Lower lobe of right lung (tissue), 2 donors: ENCODE measurements at regions not wholly inside any gene's neighbourhood (a gene's known extent, or its start where the extent isn't known, plus 50 kb on each side); places are given as distances from the start of the nearest gene placed in this dataset.

Experiments
- ATAC-seq, 2 donors: fragments of 200-7000 bp; cut with Tn5 transposase; one replicate each; pipeline ENCODE4 v1.9.1; 2020 to 2022; ENCODE audit warnings: mild to moderate bottlenecking in 2 of 2, moderate library complexity in 2 of 2
- DNase-seq: peaks from one replicate; pipeline ENCODE4 v3.0.0-alpha.2; 2020
- H3K27ac ChIP-seq: fragments of 200-600 bp; one replicate; pipeline ENCODE4 v1.8.0; 2022
- H3K27me3 ChIP-seq: fragments of 200-600 bp; one replicate; pipeline ENCODE4 v1.8.0; 2022; ENCODE audit warnings: low read depth
- H3K36me3 ChIP-seq: fragments of 200-600 bp; one replicate; pipeline ENCODE4 v1.8.0; 2022; ENCODE audit warnings: mild to moderate bottlenecking
- H3K4me1 ChIP-seq: fragments of 200-600 bp; one replicate; pipeline ENCODE4 v1.8.0; 2022
- H3K4me3 ChIP-seq: fragments of 200-600 bp; one replicate; pipeline ENCODE4 v1.8.0; 2022; ENCODE audit warnings: mild to moderate bottlenecking
- H3K9me3 ChIP-seq: fragments of 200-600 bp; one replicate; pipeline ENCODE4 v1.8.0; 2022
- CTCF ChIP-seq: fragments of 200-600 bp; IDR thresholded peaks from one replicate; pipeline ENCODE4 v1.8.0; 2022; ENCODE audit warnings: antibody characterized with exemption, mild to moderate bottlenecking
- intact Hi-C: fragments of 100-400 bp; cut with DNase I; formaldehyde crosslinking; loops from one replicate; pipeline ENCODE4 v1.11.0; 2022
- donor health status: DM: no; HTN: yes; CAD: no; lungs with severe emphysema.

- H3K27ac ChIP-seq: no peak overlapping the region
- peaks cover 10% of the 10 kb centered on the region for H3K27me3 ChIP-seq
- H3K9me3 ChIP-seq: no peaks in the 10 kb centered on the region
- intact Hi-C loops: no loop called here
- no peak overlapping the region for H3K4me3 ChIP-seq
- ATAC-seq: no peak
- no peak for DNase-seq
- no peak for TF ChIP-seq CTCF
- no peaks in the 10 kb centered on the region for H3K4me1 ChIP-seq
- H3K36me3 ChIP-seq: no peaks in the 10 kb centered on the region
Measured at GRCh38 chr11:119889728-119890280, 160.8 kb upstream of the NECTIN1 start.

GRCh38 chr11:119889111-119889510, 160.1 kb upstream of the NECTIN1 start:
- H3K27me3 ChIP-seq: peaks cover 10% of the 10 kb centered on the region
- no peak overlapping the region for H3K4me3 ChIP-seq
- TF ChIP-seq CTCF: no peak
- no peak for ATAC-seq
- DNase-seq: no peak
- H3K36me3 ChIP-seq: no peaks in the 10 kb centered on the region
- no peak overlapping the region for H3K27ac ChIP-seq
- intact Hi-C loops: no loop called here
- no peaks in the 10 kb centered on the region for H3K4me1 ChIP-seq
- no peaks in the 10 kb centered on the region for H3K9me3 ChIP-seq

GRCh38 chr11:119888119-119888518, 159.1 kb upstream of the NECTIN1 start:
- no peak for ATAC-seq
- no peak overlapping the region for H3K4me3 ChIP-seq
- intact Hi-C loops: no loop called here

GRCh38 chr11:119886667-119887230, 157.7 kb upstream of the NECTIN1 start:
- TF ChIP-seq CTCF: no peak
- Histone ChIP-seq H3K27me3 (peaks cover 10% of the 10 kb centered on the region), H3K36me3 (no peaks in the 10 kb centered on the region), H3K4me1 (no peaks in the 10 kb centered on the region), H3K27ac (no peak overlapping the region), H3K4me3 (no peak overlapping the region), H3K9me3 (no peaks in the 10 kb centered on the region)
- DNase-seq (no peak), ATAC-seq (no peak)
- intact Hi-C loops: no loop called here

More at GRCh38 chr11:119888119-119888518, 159.1 kb upstream of the NECTIN1 start:
- DNase-seq: no peak
- Histone ChIP-seq H3K9me3 (no peaks in the 10 kb centered on the region), H3K36me3 (no peaks in the 10 kb centered on the region), H3K27me3 (peaks cover 10% of the 10 kb centered on the region), H3K4me1 (no peaks in the 10 kb centered on the region), H3K27ac (no peak overlapping the region)
- TF ChIP-seq CTCF: no peak

GRCh38 chr11:119885861-119886567, 157.0 kb upstream of the NECTIN1 start:
- ATAC-seq (no peak), DNase-seq (no peak)
- H3K36me3 ChIP-seq: no peaks in the 10 kb centered on the region
- TF ChIP-seq CTCF: no peak
- intact Hi-C loops: no loop called here
- H3K27me3 ChIP-seq: peaks cover 10% of the 10 kb centered on the region
- no peaks in the 10 kb centered on the region for H3K4me1 ChIP-seq
- no peak overlapping the region for H3K27ac ChIP-seq
- no peaks in the 10 kb centered on the region for H3K9me3 ChIP-seq
- no peak overlapping the region for H3K4me3 ChIP-seq
